ENCODE measurements at regions not wholly inside any gene's neighbourhood (a gene's known extent, or its start where the extent isn't known, plus 50 kb on each side); places are given as distances from the start of the nearest gene placed in this dataset.

GRCh38 chr12:91370086-91370868, 187.7 kb upstream of the DCN start:
- WGBS, result 71% methylated on average over 4 of the region's 4 CpGs
- no peak for DNase-seq
- ATAC-seq, result no peak

GRCh38 chr12:91368613-91369012, 186.0 kb upstream of the DCN start:
- no peaks in the 10 kb centered on the region for H3K4me1 ChIP-seq (ENCODE audit: control insufficient read depth, insufficient read depth, low read length)
- H3K9me3 ChIP-seq (ENCODE audit: control insufficient read depth, low read length), result no peaks in the 10 kb centered on the region
- DNase-seq (no peak), ATAC-seq (no peak)
- no peaks in the 10 kb centered on the region for H3K27me3 ChIP-seq (ENCODE audit: control insufficient read depth, insufficient read depth)
- H3K27ac ChIP-seq (ENCODE audit: low read length), result no peak overlapping the region
- intact Hi-C loops (cut with DNase I), result no loop called here
- 65% methylated on average over 4 of the region's 4 CpGs for WGBS
- H3K4me3 ChIP-seq (ENCODE audit: low read length), result no peak overlapping the region

More at GRCh38 chr12:91370086-91370868, 187.7 kb upstream of the DCN start:
- no peak overlapping the region for H3K27ac ChIP-seq (ENCODE audit: low read length)
- no peak overlapping the region for H3K4me3 ChIP-seq (ENCODE audit: low read length)
- H3K4me1 ChIP-seq (ENCODE audit: control insufficient read depth, insufficient read depth, low read length), result no peaks in the 10 kb centered on the region
- no peaks in the 10 kb centered on the region for H3K9me3 ChIP-seq (ENCODE audit: control insufficient read depth, low read length)
- no peaks in the 10 kb centered on the region for H3K27me3 ChIP-seq (ENCODE audit: control insufficient read depth, insufficient read depth)
- intact Hi-C loops (cut with DNase I), result no loop called here

GRCh38 chr12:91367234-91367849, 184.7 kb upstream of the DCN start:
- no peak overlapping the region for H3K4me3 ChIP-seq (ENCODE audit: low read length)
- no peak for ATAC-seq
- intact Hi-C loops (cut with DNase I), result no loop called here
- WGBS, result 63% methylated on average over 2 of the region's 2 CpGs
- no peak for DNase-seq
- no peaks in the 10 kb centered on the region for H3K4me1 ChIP-seq (ENCODE audit: control insufficient read depth, insufficient read depth, low read length)
- H3K27ac ChIP-seq (ENCODE audit: low read length), result no peak overlapping the region
- H3K27me3 ChIP-seq (ENCODE audit: control insufficient read depth, insufficient read depth), result no peaks in the 10 kb centered on the region
- no peaks in the 10 kb centered on the region for H3K9me3 ChIP-seq (ENCODE audit: control insufficient read depth, low read length)

DNA sequence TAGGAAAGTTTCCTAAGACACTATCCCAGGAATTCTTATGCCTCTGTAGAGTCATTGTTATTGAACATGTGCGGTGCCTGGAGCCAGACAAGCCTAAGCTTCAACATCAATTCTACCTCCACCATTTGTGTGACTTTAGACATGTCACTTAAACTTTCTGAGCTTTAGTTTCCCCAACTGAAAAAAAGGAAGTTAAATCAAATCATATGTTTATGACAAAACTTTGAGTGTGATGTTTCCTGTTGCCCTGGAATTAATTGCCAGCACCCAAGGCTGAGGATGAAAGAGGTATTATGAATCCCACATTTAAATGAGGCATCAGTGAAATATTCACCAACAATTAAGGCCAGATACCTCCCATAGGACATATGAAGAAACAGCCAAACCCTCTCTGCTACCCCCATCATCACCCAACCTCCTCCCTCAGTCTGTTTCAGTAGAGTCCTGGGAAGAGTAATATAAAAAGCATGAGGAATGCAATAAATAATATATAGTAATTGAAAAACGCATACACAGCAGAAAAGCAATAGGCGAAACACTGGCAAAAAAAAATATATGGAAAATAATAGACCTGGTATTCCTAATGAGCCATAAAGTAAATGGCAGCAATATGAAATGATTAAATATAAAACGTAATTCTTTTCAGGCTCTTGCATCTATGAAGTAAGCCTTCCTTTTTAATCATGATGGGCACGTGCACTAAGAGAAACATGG, 182.0 kb upstream of the DCN start:
- Histone ChIP-seq H3K4me3 (ENCODE audit: low read length) (no peak overlapping the region), H3K27ac (ENCODE audit: low read length) (no peak overlapping the region), H3K4me1 (ENCODE audit: control insufficient read depth, insufficient read depth, low read length) (no peaks in the 10 kb centered on the region), H3K27me3 (ENCODE audit: control insufficient read depth, insufficient read depth) (no peaks in the 10 kb centered on the region), H3K9me3 (ENCODE audit: control insufficient read depth, low read length) (no peaks in the 10 kb centered on the region)
- ATAC-seq (no peak), DNase-seq (no peak)
- intact Hi-C loops (cut with DNase I), result loop anchor here in 2 of 4 donors (5.0 kb wide), 1 partner anchor 1288 kb away; no protein-coding TSS in a partner anchor
- 73% methylated on average over 5 of the region's 5 CpGs for WGBS

DNA sequence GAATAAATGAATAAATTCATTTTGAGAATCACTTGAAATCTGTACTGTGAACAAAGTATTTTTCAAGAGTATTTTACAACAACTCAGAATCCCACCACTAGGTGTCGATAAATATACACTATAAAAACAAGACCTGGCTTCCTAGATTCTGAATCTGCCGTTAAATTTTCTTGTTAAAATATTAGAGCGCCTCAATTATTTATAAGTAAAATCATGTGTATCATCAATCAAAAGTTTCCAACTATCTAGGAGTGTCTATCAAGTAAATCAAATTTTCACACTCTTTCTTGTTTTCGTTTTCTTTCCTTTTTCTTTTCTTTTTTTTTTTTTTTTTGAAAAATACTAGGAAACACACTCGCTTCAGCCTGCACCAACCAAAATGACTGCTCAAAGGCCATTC, 179.2 kb upstream of the DCN start:
- intact Hi-C loops (cut with DNase I), result loop anchor here in 2 of 4 donors (5.0 kb wide), 1 partner anchor 1290 kb away; no protein-coding TSS in a partner anchor
- WGBS, result 21% methylated on average over 5 of the region's 5 CpGs
- no peak overlapping the region for H3K27ac ChIP-seq (ENCODE audit: low read length)
- DNase-seq, result no peak
- ATAC-seq, result no peak
- no peaks in the 10 kb centered on the region for H3K9me3 ChIP-seq (ENCODE audit: control insufficient read depth, low read length)
- H3K4me1 ChIP-seq (ENCODE audit: control insufficient read depth, insufficient read depth, low read length), result no peaks in the 10 kb centered on the region
- H3K4me3 ChIP-seq (ENCODE audit: low read length), result no peak overlapping the region
- no peaks in the 10 kb centered on the region for H3K27me3 ChIP-seq (ENCODE audit: control insufficient read depth, insufficient read depth)

DNA sequence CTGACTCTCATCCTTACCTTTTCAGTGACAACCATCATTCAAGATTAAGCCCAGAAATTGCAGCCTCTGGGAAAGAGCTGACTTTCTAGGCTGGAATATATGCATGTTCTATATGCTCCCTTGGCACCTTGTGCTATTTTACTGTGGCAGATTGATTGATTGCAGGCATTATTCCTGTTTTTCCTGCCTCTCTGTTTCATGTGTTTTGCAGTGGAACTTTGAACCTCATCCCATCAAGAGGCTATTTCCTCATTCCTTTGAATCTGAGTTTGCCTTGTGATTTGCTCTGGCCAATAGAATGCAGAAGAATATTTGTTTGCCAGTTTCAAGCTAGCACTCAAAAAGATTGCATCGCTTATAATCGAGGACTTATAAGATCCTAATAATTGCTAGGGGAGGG, 174.8 kb upstream of the DCN start:
- ATAC-seq, result no peak
- no peak overlapping the region for H3K4me3 ChIP-seq (ENCODE audit: low read length)
- DNase-seq, result no peak
- H3K9me3 ChIP-seq (ENCODE audit: control insufficient read depth, low read length), result no peaks in the 10 kb centered on the region
- H3K4me1 ChIP-seq (ENCODE audit: control insufficient read depth, insufficient read depth, low read length), result no peaks in the 10 kb centered on the region
- WGBS, result 88% methylated on average over 2 of the region's 2 CpGs
- no peaks in the 10 kb centered on the region for H3K27me3 ChIP-seq (ENCODE audit: control insufficient read depth, insufficient read depth)
- no peak overlapping the region for H3K27ac ChIP-seq (ENCODE audit: low read length)
- intact Hi-C loops (cut with DNase I), result loop anchor here in 2 of 4 donors (10.0 kb wide), 1 partner anchor 383 kb away; no protein-coding TSS in a partner anchor

- H3K27me3 ChIP-seq (ENCODE audit: control insufficient read depth, insufficient read depth), result no peaks in the 10 kb centered on the region
- no peak overlapping the region for H3K4me3 ChIP-seq (ENCODE audit: low read length)
- no peak for DNase-seq
- no peaks in the 10 kb centered on the region for H3K4me1 ChIP-seq (ENCODE audit: control insufficient read depth, insufficient read depth, low read length)
- no peaks in the 10 kb centered on the region for H3K9me3 ChIP-seq (ENCODE audit: control insufficient read depth, low read length)
- no peak for ATAC-seq
- no peak overlapping the region for H3K27ac ChIP-seq (ENCODE audit: low read length)
- intact Hi-C loops (cut with DNase I), result loop anchor here in 2 of 4 donors (10.0 kb wide), 1 partner anchor 382 kb away; no protein-coding TSS in a partner anchor
- WGBS, result 95% methylated on average over 1 of the region's 1 CpG
Measured at GRCh38 chr12:91356405-91356804, 173.8 kb upstream of the DCN start.

GRCh38 chr12:91355150-91356006, 172.8 kb upstream of the DCN start:
- Histone ChIP-seq H3K4me3 (ENCODE audit: low read length) (no peak overlapping the region), H3K9me3 (ENCODE audit: control insufficient read depth, low read length) (no peaks in the 10 kb centered on the region), H3K4me1 (ENCODE audit: control insufficient read depth, insufficient read depth, low read length) (no peaks in the 10 kb centered on the region), H3K27me3 (ENCODE audit: control insufficient read depth, insufficient read depth) (no peaks in the 10 kb centered on the region), H3K27ac (ENCODE audit: low read length) (no peak overlapping the region)
- ATAC-seq (peak; percentile 93 to 94), DNase-seq (peak; percentile 72 to 85 (median 74))
- intact Hi-C loops (cut with DNase I), result loop anchor here in 2 of 4 donors (10.0 kb wide), 1 partner anchor 381 kb away; no protein-coding TSS in a partner anchor
- 28% methylated on average over 8 of the region's 8 CpGs for WGBS

GRCh38 chr12:91353266-91353665, 170.6 kb upstream of the DCN start:
- Histone ChIP-seq H3K4me3 (ENCODE audit: low read length) (no peak overlapping the region), H3K27me3 (ENCODE audit: control insufficient read depth, insufficient read depth) (no peaks in the 10 kb centered on the region), H3K4me1 (ENCODE audit: control insufficient read depth, insufficient read depth, low read length) (no peaks in the 10 kb centered on the region), H3K9me3 (ENCODE audit: control insufficient read depth, low read length) (no peaks in the 10 kb centered on the region), H3K27ac (ENCODE audit: low read length) (no peak overlapping the region)
- intact Hi-C loops (cut with DNase I), result loop anchor here (5.0 to 10.0 kb wide), 2 partner anchors 376 to 378 kb away; no protein-coding TSS in a partner anchor
- DNase-seq (no peak), ATAC-seq (no peak)
- WGBS, result 98% methylated on average over 1 of the region's 1 CpG

- no peak for DNase-seq
- no peak overlapping the region for H3K27ac ChIP-seq (ENCODE audit: low read length)
- ATAC-seq, result no peak
- H3K27me3 ChIP-seq (ENCODE audit: control insufficient read depth, insufficient read depth), result no peaks in the 10 kb centered on the region
- 30% methylated on average over 2 of the region's 2 CpGs for WGBS
- H3K9me3 ChIP-seq (ENCODE audit: control insufficient read depth, low read length), result no peaks in the 10 kb centered on the region
- intact Hi-C loops (cut with DNase I), result no loop called here
- H3K4me3 ChIP-seq (ENCODE audit: low read length), result no peak overlapping the region
- no peaks in the 10 kb centered on the region for H3K4me1 ChIP-seq (ENCODE audit: control insufficient read depth, insufficient read depth, low read length)
Measured at GRCh38 chr12:91349476-91349875, 166.9 kb upstream of the DCN start.
